AG10803 (cell line): ENCODE measurements at regions not wholly inside any gene's neighbourhood (a gene's known extent, or its start where the extent isn't known, plus 50 kb on each side); places are given as distances from the start of the nearest gene placed in this dataset.

Experiments used
- DNase-seq: peaks from one replicate; pipeline ENCODE4 v3.0.0; 2010; ENCODE audit warnings: low read depth
- H3K4me3 ChIP-seq: 2 replicates; pipeline ENCODE4 v1.5.1; 2011; ENCODE audit warnings: mild to moderate bottlenecking, low read length, control low read depth
- CTCF ChIP-seq: conservative IDR thresholded peaks from 2 replicates; pipeline ENCODE4 v1.5.1; 2011; ENCODE audit warnings: mild to moderate bottlenecking, low read length, control low read depth, inconsistent platforms

GRCh38 chr4:114109776-114110175 is 130.3 kb upstream of the ARSJ start:
- peak; percentile 3 for DNase-seq
- TF ChIP-seq CTCF, result no peak
- no peak overlapping the region for H3K4me3 ChIP-seq

- H3K4me3 ChIP-seq, result no peak overlapping the region
- DNase-seq, result no peak
- no peak for TF ChIP-seq CTCF
Measured at GRCh38 chr4:114115526-114115925, 136.1 kb upstream of the ARSJ start.

GRCh38 chr4:114116861-114117260 is 137.4 kb upstream of the ARSJ start:
- H3K4me3 ChIP-seq, result no peak overlapping the region
- DNase-seq, result no peak
- TF ChIP-seq CTCF, result no peak

- no peak for DNase-seq
- no peak for TF ChIP-seq CTCF
- H3K4me3 ChIP-seq, result no peak overlapping the region
Measured at GRCh38 chr4:114121221-114121620, 141.8 kb upstream of the ARSJ start.

GRCh38 chr4:114132199-114132598 is 152.8 kb upstream of the ARSJ start:
- no peak overlapping the region for H3K4me3 ChIP-seq
- no peak for DNase-seq
- no peak for TF ChIP-seq CTCF

- peak; percentile 23 for TF ChIP-seq CTCF
- H3K4me3 ChIP-seq, result no peak overlapping the region
- DNase-seq, result no peak
Measured at GRCh38 chr4:114132830-114133229, 153.4 kb upstream of the ARSJ start.

- DNase-seq, result peak; percentile 24
- H3K4me3 ChIP-seq, result no peak overlapping the region
- no peak for TF ChIP-seq CTCF
Measured at GRCh38 chr4:114136069-114136468, 156.6 kb upstream of the ARSJ start.
